ENCODE measurements at regions not wholly inside any gene's neighbourhood (a gene's known extent, or its start where the extent isn't known, plus 50 kb on each side); places are given as distances from the start of the nearest gene placed in this dataset.

- no peak for TF ChIP-seq MAZ (IDR thresholded peaks at IDR 0.05; ENCODE audit: borderline replicate concordance, low read depth, low read length)
- no peak for TF ChIP-seq MAZ (CRISPR knock-in tag; IDR thresholded peaks at IDR 0.05; ENCODE audit: low read depth)
These were observed 530.8 kb upstream of the CLINT1 start (continued) for GRCh38 chr5:158389786-158390185.

GRCh38 chr5:158388021-158388420, 529.1 kb upstream of the CLINT1 start:
- no peak for TF ChIP-seq ZBTB26 (CRISPR knock-in tag; IDR thresholded peaks at IDR 0.05; ENCODE audit: borderline replicate concordance)
- TF ChIP-seq ZBTB34 (CRISPR knock-in tag; IDR thresholded peaks at IDR 0.05) = no peak
- no peak for TF ChIP-seq RXRA (CRISPR knock-in tag; IDR thresholded peaks at IDR 0.05)
- H2AFZ ChIP-seq (ENCODE audit: low read length) = no peak overlapping the region
- H4K20me1 ChIP-seq (ENCODE audit: insufficient read depth, low read length) = no peaks in the 10 kb centered on the region
- no peaks in the 10 kb centered on the region for H3K79me2 ChIP-seq (ENCODE audit: insufficient read depth, low read length)
- CTCF ChIA-PET (ENCODE audit: low intra/inter-chr PET ratio, low total read pairs) = no interaction called here
- ATAC-seq = no peak
- H3K4me2 ChIP-seq (ENCODE audit: low read depth, low read length) = no peak overlapping the region
- no peaks in the 10 kb centered on the region for H3K36me3 ChIP-seq (replicated peaks in 1 of 2; ENCODE audit: control insufficient read depth in 1 of 2, insufficient read depth in 2 of 2, low read length in 2 of 2)
- H3K27ac ChIP-seq (ENCODE audit: extremely low read length, insufficient read depth, low read length) = no peak overlapping the region
- no TSS peak for BruUV-seq (replicated peaks)
- 63% methylated on average over 9 of the region's 9 CpGs for WGBS (ENCODE audit: low lambda C conversion rate)
- in situ Hi-C loops (cut with HindIII; ENCODE audit: extremely low pct_ligation_motif_present, low pct_unique_long_range_greater_than_20kb) (no loop called here), intact Hi-C loops (cut with micrococcal nuclease; ENCODE audit: unreplicated experiment) (no loop called here)
- peaks cover 4% of the 10 kb centered on the region for H3K4me1 ChIP-seq (ENCODE audit: insufficient read depth, low read length)
- peaks cover 21% of the 10 kb centered on the region; the same call in 1 of the 2 replicates for H3K9me3 ChIP-seq (ENCODE audit: low read length)
- POLR2A ChIA-PET = no interaction called here
- H3K9ac ChIP-seq (ENCODE audit: insufficient read depth, low read depth, low read length) = no peak overlapping the region
- H3K4me3 ChIP-seq (replicated peaks in 1 of 3; ENCODE audit: insufficient read depth in 1 of 3, low read depth in 2 of 3, low read length in 3 of 3) = no peak overlapping the region
- no peaks in the 10 kb centered on the region for H3K27me3 ChIP-seq (ENCODE audit: control insufficient read depth in 1 of 2, insufficient read depth in 2 of 2, low read length in 2 of 2)
- DNase-seq (ENCODE audit: low spot score) = no peak
- FAIRE-seq = no peak
